ENCODE measurements at regions not wholly inside any gene's neighbourhood (a gene's known extent, or its start where the extent isn't known, plus 50 kb on each side); places are given as distances from the start of the nearest gene placed in this dataset.

DNA sequence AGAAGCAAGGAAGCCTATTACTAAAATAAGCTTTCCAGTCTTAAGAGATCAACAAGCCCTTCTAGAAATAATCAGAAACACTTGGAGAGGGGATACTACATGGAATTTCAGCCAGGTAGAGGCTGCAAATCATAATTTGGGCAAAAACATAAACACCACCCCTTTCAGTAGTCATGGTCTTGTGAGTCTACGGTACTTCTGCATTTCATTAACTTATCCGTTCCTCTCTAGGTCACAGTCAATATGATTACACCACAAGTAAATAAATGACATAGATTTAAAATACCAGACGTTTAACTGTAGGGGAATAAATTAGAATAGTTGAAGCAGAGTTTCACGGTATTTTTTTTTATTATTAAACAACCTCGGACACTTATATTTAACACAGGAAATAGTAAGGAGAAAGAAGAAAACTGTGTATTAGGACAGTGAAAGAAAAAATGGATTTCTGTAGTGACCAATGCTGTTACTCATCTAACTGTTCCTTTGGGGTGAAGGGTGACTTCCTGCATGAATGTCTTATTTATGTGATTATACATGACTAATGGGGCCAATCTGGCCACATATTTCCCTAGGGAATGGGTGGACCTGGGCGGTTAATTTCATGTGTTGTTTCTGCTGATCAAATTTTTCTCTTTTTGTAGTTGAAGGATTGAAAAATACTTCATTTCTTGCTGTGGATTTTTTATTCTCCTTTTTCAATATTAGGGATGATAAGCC is 456.6 kb upstream of the UBE2E3 start:
- no peak for DNase-seq

DNA sequence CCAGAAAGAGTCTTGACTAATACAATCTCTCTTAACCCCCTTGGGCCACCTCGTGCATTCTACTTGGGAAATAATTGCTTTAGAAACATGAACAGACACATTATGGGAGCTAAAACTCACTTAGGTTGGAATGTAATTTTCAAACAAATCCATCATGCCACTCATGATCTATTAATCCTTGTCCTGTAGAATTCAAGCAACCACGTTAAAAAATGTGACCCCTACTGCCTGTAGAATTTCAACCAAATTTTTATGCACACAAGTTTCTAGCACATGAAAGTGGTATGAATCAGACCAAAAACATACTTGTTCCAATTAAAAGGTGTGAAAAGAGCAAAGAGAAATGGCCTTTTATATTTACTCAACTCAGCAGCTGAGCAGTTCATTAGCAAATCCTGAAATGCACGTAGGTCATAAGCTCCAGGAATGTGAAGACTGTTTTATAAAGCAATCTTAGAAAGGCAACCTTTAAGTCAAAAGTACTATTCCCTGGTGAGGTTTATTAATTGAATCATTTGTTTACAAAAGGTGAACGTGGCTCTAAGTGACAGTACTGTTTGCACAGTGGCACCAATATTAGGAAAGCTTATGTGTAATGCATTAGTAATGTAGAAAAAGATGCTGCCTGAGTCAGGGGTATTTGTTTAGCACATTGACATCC is 459.4 kb upstream of the UBE2E3 start:
- DNase-seq = peak; percentile 77

DNA sequence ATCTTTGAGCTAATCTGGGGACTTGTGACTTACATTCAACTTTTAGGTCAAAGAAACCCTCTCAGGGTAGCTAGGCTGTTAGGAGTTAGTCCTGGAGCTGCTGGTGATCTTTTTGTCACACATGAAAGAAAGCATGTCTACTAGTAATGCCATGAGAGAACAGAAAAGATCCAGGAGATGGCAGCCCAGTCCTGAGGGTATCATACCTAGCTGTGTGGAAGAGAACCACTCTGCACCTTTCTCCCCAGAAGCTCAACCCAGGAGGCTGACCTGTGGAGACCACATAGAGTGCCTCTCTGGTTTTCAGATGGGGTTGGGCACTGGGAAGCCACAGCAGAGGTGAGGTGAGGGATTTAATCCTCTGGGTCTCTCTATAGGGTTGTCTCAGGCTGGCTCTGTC is 460.2 kb upstream of the UBE2E3 start:
- DNase-seq = peak; percentile 86

DNA sequence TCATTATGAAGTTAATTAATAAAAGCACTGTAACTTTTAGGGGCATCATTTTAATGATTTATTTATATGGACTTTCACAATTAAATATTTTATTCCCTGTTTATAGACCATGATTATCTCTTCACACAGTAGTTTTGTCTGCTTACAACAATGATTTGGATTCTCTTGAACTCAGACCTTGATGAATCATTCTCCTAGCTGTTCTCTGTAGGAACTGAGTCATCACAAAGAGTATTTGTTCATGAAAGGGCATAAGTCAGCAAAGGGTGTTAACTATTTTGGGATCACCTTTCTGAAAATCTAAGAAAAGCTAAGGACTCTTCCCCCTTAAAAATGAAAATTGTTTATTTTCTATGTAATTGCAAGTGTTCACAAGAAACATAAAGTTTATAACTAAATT is 461.1 kb upstream of the UBE2E3 start:
- DNase-seq = peak; percentile 68

DNA sequence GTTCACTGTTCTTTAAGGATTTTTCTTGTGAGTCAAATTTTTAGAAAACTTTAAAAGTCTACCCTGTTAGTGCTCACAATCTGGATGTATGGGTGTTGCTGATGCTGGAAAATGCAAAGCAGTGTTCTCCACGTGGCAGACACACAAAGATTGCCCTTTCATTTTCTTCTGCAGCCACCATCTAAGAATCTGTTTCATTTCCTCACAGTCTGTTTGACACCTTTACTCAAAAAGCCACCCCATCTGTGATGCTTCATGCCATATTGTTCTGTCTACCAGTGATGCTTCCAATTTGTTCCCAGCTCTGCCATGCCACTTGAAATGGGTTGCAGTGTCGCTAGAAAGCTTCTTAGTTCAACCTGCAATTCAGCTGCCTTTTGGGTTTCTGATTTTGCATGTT is 464.2 kb upstream of the UBE2E3 start:
- no peak for DNase-seq

DNA sequence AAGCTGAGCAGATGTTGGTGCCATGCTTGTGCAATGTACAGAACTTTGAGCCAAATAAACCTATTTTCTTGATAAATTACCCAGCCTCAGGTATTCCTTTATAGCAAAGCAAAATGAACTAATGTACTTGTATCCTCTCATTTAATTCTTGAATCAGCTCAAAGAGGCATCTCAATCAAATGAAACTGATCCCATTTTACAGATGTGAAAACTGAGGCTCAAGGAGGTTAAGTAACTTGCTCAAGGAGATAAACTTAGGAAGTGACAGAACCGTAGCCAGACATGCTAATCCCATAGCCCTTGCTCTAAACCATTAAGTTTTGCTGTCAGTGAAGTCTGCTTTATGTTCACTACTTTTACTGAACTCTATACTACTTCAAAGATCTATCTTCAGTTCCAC is 467.0 kb upstream of the UBE2E3 start:
- DNase-seq = no peak

DNA sequence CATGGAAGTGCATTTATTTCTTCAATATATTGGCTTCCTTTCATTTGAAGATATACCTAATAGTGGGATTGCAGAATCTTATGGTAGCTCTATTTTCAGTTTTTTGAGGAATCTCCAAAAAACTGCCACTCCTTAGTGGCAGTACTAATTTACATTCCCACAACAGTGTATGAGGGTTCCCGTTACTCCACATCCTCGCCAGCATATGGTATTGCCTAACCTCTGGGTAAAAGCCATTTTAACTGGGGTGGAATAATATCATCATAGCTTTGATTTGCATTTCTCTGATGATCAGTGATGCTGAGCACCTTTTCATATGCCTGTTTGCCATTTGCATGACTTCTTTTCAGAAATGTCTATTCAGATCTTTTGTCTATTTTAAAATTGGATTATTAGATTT is 471.9 kb upstream of the UBE2E3 start:
- DNase-seq = no peak

DNA sequence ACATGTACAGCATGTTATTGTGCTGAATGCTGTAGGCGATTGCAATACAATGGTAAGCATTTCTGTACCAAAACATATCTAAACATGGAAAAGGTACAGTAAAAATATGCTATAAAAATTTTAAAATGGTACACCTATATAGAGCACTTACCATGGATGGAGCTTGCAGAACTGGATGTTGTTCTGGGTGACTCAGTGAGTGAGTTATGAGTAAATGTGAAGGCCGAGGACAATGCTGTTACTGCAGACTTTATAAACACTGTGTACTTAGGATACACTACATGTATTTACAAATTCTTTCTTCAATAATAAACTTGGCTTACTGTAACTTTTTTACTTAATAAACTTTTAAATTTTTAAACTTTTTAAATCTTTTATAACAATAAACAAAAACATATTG is 473.4 kb upstream of the UBE2E3 start:
- peak; percentile 12 for DNase-seq

DNA sequence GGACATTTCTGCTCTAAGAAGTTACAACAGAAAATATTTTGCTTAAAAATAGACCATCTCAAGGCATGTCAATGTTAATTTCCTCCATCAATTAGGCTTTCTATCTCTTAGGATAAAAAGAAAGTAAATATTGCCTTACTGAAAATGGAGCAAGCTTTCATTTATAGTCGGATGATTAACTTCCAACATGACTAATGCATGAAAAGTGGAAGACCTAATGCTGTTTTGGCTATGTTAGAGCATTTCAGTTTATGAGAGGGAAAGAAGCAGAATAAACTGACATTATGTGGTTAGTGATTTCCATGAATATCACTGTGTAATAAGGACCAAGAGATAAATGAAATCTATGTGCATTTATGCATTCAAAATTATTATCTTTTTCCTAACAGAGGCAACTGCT is 475.2 kb upstream of the UBE2E3 start:
- no peak for DNase-seq

DNA sequence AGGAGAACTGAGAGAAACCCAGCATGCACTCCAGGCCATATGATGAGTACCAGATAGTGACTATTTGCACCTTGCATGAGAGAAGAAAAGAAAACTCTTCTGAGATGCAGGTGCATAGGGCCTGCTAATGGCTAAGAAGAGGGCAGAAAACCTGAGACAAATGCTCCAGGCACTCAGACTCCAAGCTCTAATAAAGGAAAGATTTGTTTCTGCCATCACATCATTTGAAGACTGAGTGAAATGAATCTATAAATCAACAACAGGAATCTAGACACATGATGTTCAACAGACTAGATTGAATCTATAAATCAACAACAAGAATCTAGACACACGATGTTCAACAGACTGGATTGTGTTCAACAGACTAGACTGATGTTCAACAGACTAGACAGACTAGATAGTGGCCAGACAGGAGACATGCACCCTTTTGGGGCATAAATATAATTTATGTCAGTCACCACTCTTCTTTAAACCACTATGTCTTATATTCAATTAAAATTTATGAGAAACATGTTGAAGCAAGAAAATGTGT is 482.7 kb upstream of the UBE2E3 start:
- DNase-seq = no peak

DNA sequence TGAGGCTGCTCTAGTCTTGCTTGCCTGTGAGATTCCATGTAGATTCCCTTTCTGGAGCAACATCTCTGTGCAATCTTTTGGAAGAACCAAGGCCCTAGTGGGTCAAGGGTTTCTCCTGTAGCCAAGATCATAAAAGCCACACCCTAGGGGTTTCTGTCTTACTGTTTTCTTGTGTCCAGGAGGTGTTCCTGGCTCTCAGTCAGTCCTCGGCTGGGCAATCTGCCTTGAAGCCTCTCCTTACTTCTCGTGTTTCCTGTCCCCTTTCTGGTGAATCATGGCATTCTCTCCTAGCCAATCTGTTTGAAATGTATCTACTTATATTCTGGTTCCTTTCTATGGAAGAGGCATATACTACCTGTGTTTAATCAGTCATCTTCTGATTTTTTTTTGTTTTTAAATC is 484.8 kb upstream of the UBE2E3 start:
- DNase-seq = no peak

DNA sequence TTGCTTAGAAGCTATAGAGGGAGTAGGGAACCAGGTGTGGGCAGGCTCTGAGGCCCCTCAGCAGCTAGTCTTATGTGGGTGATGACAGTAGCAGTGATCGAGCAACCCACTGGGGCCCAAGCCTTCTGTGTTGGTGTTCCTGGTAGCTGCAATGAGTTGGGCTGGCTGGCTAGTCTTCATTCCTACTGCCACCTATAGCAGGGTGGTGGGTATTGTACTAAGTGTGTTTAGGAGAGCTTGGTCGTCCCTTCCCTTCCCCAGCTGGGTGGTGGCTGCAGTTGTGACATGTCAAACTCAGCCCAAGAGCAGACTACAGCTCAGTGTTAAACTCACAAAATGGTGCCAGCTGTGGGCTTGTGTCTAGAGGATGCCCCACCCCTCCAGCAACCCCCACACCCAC is 486.1 kb upstream of the UBE2E3 start:
- no peak for DNase-seq

DNA sequence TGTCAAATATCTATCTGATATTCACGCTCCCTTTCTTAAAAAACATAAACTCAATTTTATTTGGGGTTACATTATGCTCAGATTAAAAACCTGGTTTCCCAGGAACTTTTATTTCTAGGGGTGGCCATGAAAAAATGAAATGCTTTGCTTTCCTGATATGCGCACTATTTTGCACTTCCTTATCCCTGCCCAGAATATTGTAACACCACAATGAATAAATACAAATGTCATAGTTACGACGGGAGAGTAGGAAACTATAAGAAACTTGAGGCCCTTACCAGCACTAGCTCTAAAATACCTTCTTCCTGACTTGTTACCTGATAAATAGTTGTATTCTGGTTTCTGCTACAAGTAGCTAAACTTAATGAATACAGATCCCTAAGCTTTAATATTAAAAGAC is 475.6 kb upstream of the CWC22 start:
- no peak for DNase-seq

DNA sequence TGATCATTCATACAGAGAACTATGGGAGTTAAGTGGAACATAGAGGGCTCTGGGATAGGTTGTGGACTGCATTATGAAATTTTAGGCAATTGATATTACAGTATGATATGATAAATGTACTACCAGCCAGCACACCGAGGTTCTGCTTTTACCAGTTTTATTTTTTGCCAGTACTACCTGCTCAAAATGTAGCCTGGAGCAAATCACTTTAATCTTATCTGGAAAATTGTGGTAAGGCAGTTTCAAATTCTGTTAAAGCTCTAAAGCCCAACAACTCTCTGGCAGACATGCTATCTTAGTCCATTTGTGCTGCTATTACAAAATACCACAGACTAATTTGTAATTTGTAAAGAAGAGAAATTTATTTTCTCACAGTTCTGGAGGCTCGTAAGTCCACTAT is 474.9 kb upstream of the CWC22 start:
- no peak for DNase-seq

DNA sequence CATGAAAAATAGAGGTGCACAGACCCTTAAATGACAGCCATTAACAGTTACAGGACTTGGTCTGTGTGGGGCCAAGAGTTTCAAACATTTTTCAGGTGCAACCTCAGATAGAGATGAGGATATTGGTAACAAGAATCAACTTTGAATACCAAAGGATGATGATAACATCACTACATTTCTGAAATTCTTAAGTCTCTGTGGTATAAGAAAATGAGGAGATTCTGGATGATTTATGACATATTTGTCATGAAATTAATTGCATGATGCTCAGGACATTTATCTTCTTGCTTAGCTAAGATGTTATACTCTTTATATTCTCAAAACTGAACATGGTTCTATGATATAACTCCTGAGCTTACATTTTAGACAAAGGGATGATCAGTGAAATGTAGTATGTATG is 471.8 kb upstream of the CWC22 start:
- no peak for DNase-seq

DNA sequence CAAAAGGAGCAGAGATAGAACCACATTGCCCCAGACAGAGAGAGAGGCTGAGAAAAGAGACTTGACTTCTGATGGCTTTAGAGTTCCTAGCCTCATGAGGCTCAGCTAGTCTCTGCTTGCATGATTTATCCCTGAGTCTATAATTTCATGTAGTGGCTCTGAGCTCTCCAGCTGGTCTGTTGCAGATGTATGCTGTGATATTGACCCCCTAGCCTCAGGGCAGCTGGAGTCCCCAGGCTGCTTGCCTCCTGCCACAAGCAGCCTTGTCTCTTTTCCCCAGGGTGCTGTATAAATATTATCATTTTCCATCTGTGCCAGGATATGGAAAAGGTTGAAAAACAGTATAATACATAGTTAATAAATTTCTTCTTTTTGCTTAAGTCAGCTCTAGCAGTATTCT is 467.6 kb upstream of the CWC22 start:
- DNase-seq = no peak

DNA sequence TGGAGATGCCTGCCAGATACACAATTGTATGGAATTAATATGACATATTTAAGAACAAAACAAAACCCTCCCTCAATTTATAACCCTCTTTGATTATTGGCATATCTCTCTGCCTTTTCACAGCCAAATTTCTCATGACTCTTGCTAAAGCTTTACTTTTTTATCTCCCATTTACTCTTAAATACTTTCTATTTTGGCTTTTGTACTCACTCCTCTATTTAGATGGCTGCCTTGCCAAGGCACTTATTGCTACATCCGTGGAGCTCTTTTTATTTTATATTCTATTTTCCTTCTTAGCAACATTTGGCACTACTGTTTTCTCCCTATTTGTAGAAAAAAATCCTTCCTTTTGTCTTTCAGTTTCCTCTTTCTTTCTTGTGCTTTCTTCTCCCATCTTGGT is 466.4 kb upstream of the CWC22 start:
- no peak for DNase-seq

DNA sequence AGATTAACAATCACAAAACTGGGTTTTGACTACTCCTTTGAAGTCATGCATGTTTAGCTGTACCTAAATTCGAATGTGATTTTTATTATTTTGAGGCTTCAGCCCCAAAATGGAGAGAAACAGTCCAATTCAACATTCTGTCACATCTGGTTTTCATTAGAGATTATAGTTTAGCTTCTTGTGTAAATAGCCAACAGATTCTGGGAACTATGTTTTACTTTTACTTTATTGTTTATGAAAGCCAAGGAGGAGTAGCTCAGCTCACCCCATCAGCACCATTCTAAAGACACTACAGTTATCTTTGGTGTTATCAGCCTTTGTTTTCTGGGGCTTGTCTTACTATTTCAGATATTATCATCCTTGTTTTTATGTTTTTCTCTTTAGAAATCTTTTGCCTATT is 465.0 kb upstream of the CWC22 start:
- no peak for DNase-seq

DNA sequence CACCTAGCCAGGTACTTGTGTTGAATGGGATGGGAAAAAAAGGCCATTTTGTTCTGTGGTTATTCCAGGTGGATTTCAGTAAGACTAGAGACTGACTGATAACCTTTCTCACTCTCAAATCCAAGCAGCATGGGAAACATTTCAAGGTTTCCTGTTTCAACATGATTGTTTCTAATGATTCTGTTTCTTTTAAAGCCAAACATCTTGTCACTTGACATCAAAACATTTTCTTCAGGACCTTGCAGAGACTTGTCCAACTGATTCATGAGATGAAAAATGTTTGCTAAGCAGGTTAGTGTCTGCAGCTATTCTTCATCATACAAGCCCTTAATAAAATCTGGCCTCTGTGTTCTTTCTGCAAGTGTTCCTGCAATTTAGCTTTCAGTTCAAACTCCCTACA is 456.5 kb upstream of the CWC22 start:
- no peak for DNase-seq

DNA sequence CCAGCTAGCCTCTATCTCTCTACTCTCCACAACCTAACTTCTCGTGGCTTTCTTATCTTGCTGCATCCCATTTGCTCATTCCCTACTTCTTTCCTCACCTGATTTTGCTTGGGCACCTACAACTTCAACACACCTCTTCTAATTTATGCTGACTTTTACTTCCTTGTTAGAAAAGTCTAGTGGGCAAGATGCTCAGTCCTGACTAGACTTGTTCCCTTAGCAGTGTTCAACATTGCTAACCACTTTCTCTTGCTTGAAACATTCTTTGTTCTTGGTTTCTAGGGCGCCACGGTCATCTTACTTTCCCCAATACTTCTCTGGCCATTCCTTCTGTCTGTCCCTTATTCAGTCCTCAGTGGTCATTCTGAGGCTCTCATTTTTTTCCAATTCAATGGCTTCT is 454.7 kb upstream of the CWC22 start:
- no peak for DNase-seq

DNA sequence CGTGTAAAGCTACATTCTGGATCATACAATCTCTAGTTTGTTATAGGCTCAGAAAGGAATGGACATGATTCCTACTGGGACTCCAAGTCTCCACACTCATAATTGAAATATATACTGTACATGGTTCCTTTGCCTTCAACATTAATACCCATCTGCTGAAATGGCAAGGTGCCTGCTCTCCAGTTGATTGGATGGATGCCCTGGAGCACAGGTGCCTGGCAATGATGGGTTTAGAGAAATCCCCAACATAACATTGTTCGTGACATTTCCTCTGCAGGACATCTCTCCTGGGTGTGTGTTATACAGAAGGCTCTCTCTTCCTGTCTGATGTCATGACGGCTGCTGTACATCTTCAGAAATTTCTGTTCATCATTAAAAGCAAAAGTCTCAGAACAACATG is 449.7 kb upstream of the CWC22 start:
- DNase-seq = no peak

DNA sequence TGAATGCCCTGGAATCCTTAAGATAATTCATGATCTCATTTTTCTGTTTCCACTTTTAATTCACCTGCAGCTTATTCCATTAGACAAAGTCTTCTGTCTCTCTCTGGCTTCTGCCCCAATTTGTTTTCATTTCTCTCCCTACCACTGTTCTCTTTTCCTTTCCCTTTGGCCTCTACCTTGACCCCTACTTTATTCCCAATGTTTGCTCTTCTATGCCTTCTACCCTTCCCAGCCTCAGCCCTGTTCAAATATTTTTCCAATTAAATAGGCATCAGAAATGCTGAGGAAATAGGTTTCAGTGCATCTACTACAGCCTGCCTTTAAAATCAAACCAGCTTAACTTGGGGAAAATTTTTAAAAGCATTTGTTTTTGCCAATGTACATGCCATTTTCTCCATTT is 443.7 kb upstream of the CWC22 start:
- no peak for DNase-seq

DNA sequence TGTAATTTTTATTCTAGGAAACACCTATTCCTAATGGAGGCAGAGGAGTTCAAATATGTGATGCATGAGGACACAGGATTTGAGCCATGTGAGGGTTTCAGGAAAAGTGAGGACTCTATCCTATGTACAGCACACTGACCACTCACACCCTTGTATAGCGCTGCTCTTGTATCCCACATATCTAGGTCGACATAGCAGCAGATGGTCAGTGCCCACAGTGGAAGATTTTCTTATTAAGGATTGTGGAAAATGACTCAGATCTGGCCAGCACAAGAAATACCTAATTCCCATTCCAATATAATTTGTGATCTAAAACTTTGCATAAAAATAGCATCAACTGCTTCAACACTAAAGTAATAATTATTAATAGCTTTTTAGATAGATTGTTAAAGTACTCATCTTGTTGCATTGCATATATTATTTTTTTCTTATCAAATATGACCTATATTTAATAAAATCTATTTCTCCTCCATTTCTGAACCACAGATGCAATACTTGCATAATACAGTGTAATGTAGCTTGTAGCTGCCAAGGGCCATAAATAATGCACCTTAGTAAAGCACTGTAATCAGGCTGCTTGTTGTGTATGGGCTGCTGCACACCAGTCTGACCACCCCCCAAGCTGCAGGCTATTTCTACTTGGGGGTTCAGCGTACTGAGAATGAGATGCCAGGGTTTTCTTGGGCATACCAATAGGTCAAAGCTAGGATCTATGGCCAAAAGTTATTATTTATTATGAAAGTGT is 442.2 kb upstream of the CWC22 start:
- no peak for DNase-seq

DNA sequence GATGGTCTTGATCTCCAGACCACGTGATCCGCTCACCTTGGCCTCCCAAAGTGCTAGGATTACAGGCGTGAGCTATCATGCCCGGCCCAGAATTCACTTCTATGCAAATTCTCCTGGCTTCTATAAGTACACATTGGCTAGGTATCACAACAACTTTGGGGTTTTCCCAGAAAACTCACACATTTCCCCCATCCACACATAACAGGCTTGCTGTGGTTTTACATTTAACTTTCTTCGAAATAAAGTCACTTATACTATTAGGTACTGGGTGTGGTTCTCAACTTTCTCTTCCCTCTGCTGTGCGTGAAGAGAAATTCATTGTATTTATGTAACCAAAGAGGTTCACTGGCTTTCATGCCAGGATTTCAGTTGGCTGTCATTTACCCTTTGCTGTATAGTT is 439.4 kb upstream of the CWC22 start:
- DNase-seq = no peak
